Common myeloid progenitor, CD34-positive (primary cell): ENCODE measurements at regions not wholly inside any gene's neighbourhood (a gene's known extent, or its start where the extent isn't known, plus 50 kb on each side); places are given as distances from the start of the nearest gene placed in this dataset.
A peak's percentile ranks its signal among the peaks of the same experiment; 100 is the strongest.

Experiments
- CTCF ChIA-PET: fragments of 350-600 bp; sonication (Branson Sonifier 250); formaldehyde crosslinking; loops from one replicate; lab custom pipeline; 2021; ENCODE audit warnings: antibody characterized with exemption; lab: Charles Lee
- POLR2A ChIA-PET: fragments of 350-600 bp; sonication (Branson Sonifier 250); formaldehyde crosslinking; loops from one replicate; lab custom pipeline; 2021; ENCODE audit warnings: antibody characterized with exemption; lab: Charles Lee
- DNase-seq, 3 donors: peaks; one replicate each; pipeline versions ENCODE4 v3.0.0 to v3.0.0-alpha.2; 2013
- H3K27ac ChIP-seq, 2 experiments: 1 replicate in 1 of 2; 2 replicates in 1 of 2; pipeline ENCODE4 v1.7.0; 2013; ENCODE audit warnings: inconsistent platforms in 2 of 2, low read length in 2 of 2, mild to moderate bottlenecking in 2 of 2, low read depth in 1 of 2, moderate library complexity in 1 of 2; ENCODE audit not compliant: severe bottlenecking in 2 of 2, insufficient read depth in 1 of 2, poor library complexity in 1 of 2
- H3K27me3 ChIP-seq, 5 experiments: replicated peaks in 2 of 5; 1 replicate in 3 of 5; 2 replicates in 2 of 5; pipeline versions ENCODE4 v1.6.1 to v1.7.0; 2013; ENCODE audit warnings: low read length in 4 of 5, mild to moderate bottlenecking in 2 of 5, moderate library complexity in 2 of 5, inconsistent platforms in 1 of 5; ENCODE audit not compliant: insufficient read depth in 5 of 5, control insufficient read depth in 4 of 5
- H3K36me3 ChIP-seq, 4 experiments: 1 replicate in 2 of 4; 2 replicates in 2 of 4; pipeline versions ENCODE4 v1.6.1 to v1.7.0; 2013; ENCODE audit warnings: low read length in 3 of 4, control low read depth in 1 of 4, mild to moderate bottlenecking in 1 of 4; ENCODE audit not compliant: control insufficient read depth in 4 of 4, insufficient read depth in 4 of 4
- H3K4me1 ChIP-seq, 4 experiments: 1 replicate in 3 of 4; 2 replicates in 1 of 4; pipeline versions ENCODE4 v1.6.1 to v1.7.1; 2013; ENCODE audit warnings: low read length in 3 of 4, mild to moderate bottlenecking in 3 of 4, control low read depth in 1 of 4, inconsistent platforms in 1 of 4, moderate library complexity in 1 of 4; ENCODE audit not compliant: control insufficient read depth in 4 of 4, insufficient read depth in 4 of 4; ENCODE audit errors: control extremely low read depth in 1 of 4
- H3K4me3 ChIP-seq, 7 experiments: 1 replicate in 4 of 7; 2 replicates in 3 of 7; pipeline versions ENCODE4 v1.5.1 to v1.7.0; 2013; ENCODE audit warnings: mild to moderate bottlenecking in 7 of 7, low read length in 6 of 7, moderate library complexity in 6 of 7, inconsistent platforms in 2 of 7, low read depth in 2 of 7, control low read depth in 1 of 7; ENCODE audit not compliant: insufficient read depth in 4 of 7, control insufficient read depth in 1 of 7; ENCODE audit errors: extremely low read depth in 1 of 7
- H3K9me3 ChIP-seq, 5 experiments: 1 replicate in 4 of 5; 2 replicates in 1 of 5; pipeline versions ENCODE4 v1.6.1 to v1.7.1; 2013; ENCODE audit warnings: low read length in 4 of 5, mild to moderate bottlenecking in 2 of 5, inconsistent platforms in 1 of 5, low read depth in 1 of 5, moderate library complexity in 1 of 5; ENCODE audit not compliant: control insufficient read depth in 4 of 5, insufficient read depth in 2 of 5; ENCODE audit errors: control extremely low read depth in 1 of 5
- WGBS: methylation state at CpG from one replicate; pipeline ENCODE4 v1.1.5; 2013; ENCODE audit not compliant: insufficient coverage; 5-methylcytosine and 5-hydroxymethylcytosine counted together

- ChIA-PET CTCF (interaction anchor here (1.2 kb wide), 1 partner anchor 103 kb away, joined by 4 read pairs; no protein-coding TSS in a partner anchor), POLR2A (no interaction called here)
- WGBS = 80% methylated on average over 1 of the region's 7 CpGs
Measured at GRCh38 chr3:87073496-87074145, 82.7 kb upstream of the VGLL3 start.

GRCh38 chr3:87072446-87072845 is 81.5 kb upstream of the VGLL3 start:
- Histone ChIP-seq H3K27me3 (peaks cover 0 to 7% (median 0%) of the 10 kb centered on the region in 5 experiments), H3K27ac (no peak overlapping the region), H3K4me1 (no peaks in the 10 kb centered on the region), H3K4me3 (no peak overlapping the region), H3K9me3 (no peaks in the 10 kb centered on the region), H3K36me3 (no peaks in the 10 kb centered on the region)
- ChIA-PET CTCF (no interaction called here), POLR2A (no interaction called here)
- DNase-seq = no peak

More at GRCh38 chr3:87073496-87074145, 82.7 kb upstream of the VGLL3 start:
- Histone ChIP-seq H3K9me3 (no peaks in the 10 kb centered on the region), H3K36me3 (no peaks in the 10 kb centered on the region), H3K27me3 (peaks cover 0 to 7% (median 0%) of the 10 kb centered on the region in 5 experiments), H3K4me3 (no peak overlapping the region), H3K4me1 (no peaks in the 10 kb centered on the region), H3K27ac (no peak overlapping the region)
- DNase-seq = no peak

GRCh38 chr3:87069971-87070370 is 79.0 kb upstream of the VGLL3 start:
- no peaks in the 10 kb centered on the region for H3K4me1 ChIP-seq
- no peak overlapping the region for H3K4me3 ChIP-seq
- no peaks in the 10 kb centered on the region for H3K9me3 ChIP-seq
- H3K27me3 ChIP-seq = peaks cover 0 to 7% (median 0%) of the 10 kb centered on the region in 5 experiments
- H3K27ac ChIP-seq = no peak overlapping the region
- POLR2A ChIA-PET = no interaction called here
- no peak for DNase-seq
- H3K36me3 ChIP-seq = no peaks in the 10 kb centered on the region
- CTCF ChIA-PET = interaction anchor here (0.6 kb wide), 1 partner anchor 1784 kb away, joined by 3 read pairs; no protein-coding TSS in a partner anchor
- WGBS = 93% methylated on average over 3 of the region's 6 CpGs

- no peak overlapping the region for H3K27ac ChIP-seq
- no peak for DNase-seq
- ChIA-PET CTCF (interaction anchor here (0.8 to 1.3 kb wide), 2 partner anchors 12 to 101 kb away, joined by 3 to 4 read pairs; no protein-coding TSS in a partner anchor), POLR2A (no interaction called here)
- no peaks in the 10 kb centered on the region for H3K36me3 ChIP-seq
- 92% methylated on average over 4 of the region's 5 CpGs for WGBS
- no peaks in the 10 kb centered on the region for H3K9me3 ChIP-seq
- H3K27me3 ChIP-seq = peaks cover 0 to 5% (median 0%) of the 10 kb centered on the region in 5 experiments
- no peaks in the 10 kb centered on the region for H3K4me1 ChIP-seq
- H3K4me3 ChIP-seq = no peak overlapping the region
Measured at GRCh38 chr3:87069021-87069420, 78.1 kb upstream of the VGLL3 start.

GRCh38 chr3:87062685-87063084 is 71.7 kb upstream of the VGLL3 start:
- no peak for DNase-seq
- ChIA-PET POLR2A (interaction anchor here (0.5 kb wide), 1 partner anchor 9 kb away, joined by 3 read pairs; no protein-coding TSS in a partner anchor), CTCF (no interaction called here)
- no peaks in the 10 kb centered on the region for H3K4me1 ChIP-seq
- H3K4me3 ChIP-seq = no peak overlapping the region
- H3K27me3 ChIP-seq = peaks cover 0 to 2% (median 0%) of the 10 kb centered on the region in 5 experiments
- no peaks in the 10 kb centered on the region for H3K9me3 ChIP-seq
- no peaks in the 10 kb centered on the region for H3K36me3 ChIP-seq
- WGBS = 83% methylated on average over 2 of the region's 3 CpGs
- no peak overlapping the region for H3K27ac ChIP-seq

- no peaks in the 10 kb centered on the region for H3K36me3 ChIP-seq
- ChIA-PET POLR2A (no interaction called here), CTCF (no interaction called here)
- peaks cover 0 to 3% (median 2%) of the 10 kb centered on the region in 5 experiments for H3K27me3 ChIP-seq
- no peak overlapping the region for H3K4me3 ChIP-seq
- 100% methylated on average over 1 of the region's 1 CpG for WGBS
- H3K27ac ChIP-seq = no peak overlapping the region
- H3K9me3 ChIP-seq = no peaks in the 10 kb centered on the region
- H3K4me1 ChIP-seq = no peaks in the 10 kb centered on the region
- DNase-seq = no peak
Measured at GRCh38 chr3:87057474-87057873, 66.5 kb upstream of the VGLL3 start.

- DNase-seq = peak in 1 of 3 donors; percentile 8
- Histone ChIP-seq H3K4me3 (no peak overlapping the region), H3K27me3 (peaks cover 0 to 6% (median 0%) of the 10 kb centered on the region in 5 experiments), H3K36me3 (no peaks in the 10 kb centered on the region), H3K4me1 (no peaks in the 10 kb centered on the region), H3K27ac (no peak overlapping the region), H3K9me3 (no peaks in the 10 kb centered on the region)
- ChIA-PET CTCF (interaction anchor here (0.7 kb wide), 1 partner anchor 59 kb away, joined by 3 read pairs; no protein-coding TSS in a partner anchor), POLR2A (no interaction called here)
Measured at GRCh38 chr3:87053553-87053952, 62.6 kb upstream of the VGLL3 start.
